C4-2B (cell line): ENCODE measurements at regions not wholly inside any gene's neighbourhood (a gene's known extent, or its start where the extent isn't known, plus 50 kb on each side); places are given as distances from the start of the nearest gene placed in this dataset.

Experiments used
- CTCF ChIP-seq: fragments of 450-650 bp; conservative IDR thresholded peaks from 2 replicates; pipeline ENCODE4 v1.5.1; 2017; ENCODE audit warnings: mild to moderate bottlenecking
- ZFX ChIP-seq: fragments of 450-650 bp; IDR thresholded peaks from 2 replicates; pipeline ENCODE4 v1.6.1; 2017

- no peak for TF ChIP-seq CTCF
- no peak for TF ChIP-seq ZFX
Measured at GRCh38 chr5:101950019-101950418, 346.1 kb downstream of the SLCO4C1 start.
